GM21717 (cell line): ENCODE measurements at regions not wholly inside any gene's neighbourhood (a gene's known extent, or its start where the extent isn't known, plus 50 kb on each side); places are given as distances from the start of the nearest gene placed in this dataset.
"Not testable (repeated sequence)": the region's sequence is repeated elsewhere in the genome, so short reads cannot be mapped to it uniquely, and the experiment has no call there.

ENCODE experiments used
- ATAC-seq: cut with Tn5 transposase; IDR thresholded peaks from one replicate; pipeline ENCODE4 v1.9.1; 2021; ENCODE audit warnings: mild to moderate bottlenecking, moderate library complexity; ENCODE audit not compliant: unreplicated experiment

GRCh38 chr13:54563286-54563685 is 1534.7 kb downstream of the OLFM4 start:
- ATAC-seq: no peak

- ATAC-seq: not testable (repeated sequence)
Measured at GRCh38 chr13:54572037-54572436, 1543.4 kb downstream of the OLFM4 start.

GRCh38 chr13:54573186-54573585 is 1544.6 kb downstream of the OLFM4 start:
- no peak for ATAC-seq

- no peak for ATAC-seq
Measured at GRCh38 chr13:54574791-54575190, 1546.2 kb downstream of the OLFM4 start.

GRCh38 chr13:54591540-54591939 is 1562.9 kb downstream of the OLFM4 start:
- ATAC-seq: no peak

GRCh38 chr13:54592201-54592600 is 1563.6 kb downstream of the OLFM4 start:
- ATAC-seq: no peak

- ATAC-seq: no peak
Measured at GRCh38 chr13:54593504-54593903, 1564.9 kb downstream of the OLFM4 start.

GRCh38 chr13:54597540-54598088 is 1569.0 kb downstream of the OLFM4 start:
- ATAC-seq: no peak

- no peak for ATAC-seq
Measured at GRCh38 chr13:54599413-54599812, 1570.8 kb downstream of the OLFM4 start.

- ATAC-seq: no peak
Measured at GRCh38 chr13:54606944-54607343, 1578.3 kb downstream of the OLFM4 start.

GRCh38 chr13:54607421-54607820 is 1578.8 kb downstream of the OLFM4 start:
- ATAC-seq: no peak

GRCh38 chr13:54611390-54611789 is 1582.8 kb downstream of the OLFM4 start:
- no peak for ATAC-seq

GRCh38 chr13:54614726-54615125 is 1586.1 kb downstream of the OLFM4 start:
- no peak for ATAC-seq

- ATAC-seq: not testable (repeated sequence)
Measured at GRCh38 chr13:54626504-54626903, 1597.9 kb downstream of the OLFM4 start.

- no peak for ATAC-seq
Measured at GRCh38 chr13:54627646-54628372, 1599.2 kb downstream of the OLFM4 start.

- ATAC-seq: no peak
Measured at GRCh38 chr13:54628383-54628782, 1599.8 kb downstream of the OLFM4 start.

GRCh38 chr13:54633456-54633855 is 1604.8 kb downstream of the OLFM4 start:
- ATAC-seq: no peak

- no peak for ATAC-seq
Measured at GRCh38 chr13:54636231-54636630, 1607.6 kb downstream of the OLFM4 start.

GRCh38 chr13:54637366-54637765 is 1608.8 kb downstream of the OLFM4 start:
- ATAC-seq: no peak

- ATAC-seq: no peak
Measured at GRCh38 chr13:54640719-54641118, 1612.1 kb downstream of the OLFM4 start.

GRCh38 chr13:54643863-54644262 is 1615.2 kb downstream of the OLFM4 start:
- ATAC-seq: no peak

- ATAC-seq: no peak
Measured at GRCh38 chr13:54647275-54647674, 1618.7 kb downstream of the OLFM4 start.

GRCh38 chr13:54657588-54657987 is 1629.0 kb downstream of the OLFM4 start:
- ATAC-seq: no peak
